Hypothalamus (tissue), 51 donors: ENCODE measurements at regions not wholly inside any gene's neighbourhood (a gene's known extent, or its start where the extent isn't known, plus 50 kb on each side); places are given as distances from the start of the nearest gene placed in this dataset.
A peak's percentile ranks its signal among the peaks of the same experiment; 100 is the strongest.

ENCODE experiments used
- DNase-seq, 51 donors: peaks; one replicate each; lab custom pipeline; 2025; lab: John Stamatoyannopoulos, UW

DNA sequence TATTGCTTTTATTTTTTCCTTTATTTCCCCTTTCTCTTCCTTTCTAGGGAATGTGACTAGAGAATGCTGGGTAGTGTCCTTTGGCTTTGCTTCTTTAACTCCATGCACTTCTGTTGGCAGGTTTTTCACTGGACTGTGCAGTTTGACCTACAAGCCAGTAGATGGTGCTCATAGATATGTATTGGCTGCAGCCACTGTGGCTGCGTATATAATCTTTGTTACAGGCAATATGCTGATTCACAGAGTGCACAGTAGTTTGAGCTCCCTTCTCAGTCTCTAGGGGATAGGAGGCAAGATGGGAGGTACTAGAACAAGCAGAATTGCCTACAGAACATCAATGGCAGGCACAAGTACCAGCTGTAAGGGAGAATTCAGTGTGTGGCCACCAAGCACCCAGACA is 503.5 kb downstream of the LRFN5 start:
- no peak for DNase-seq

DNA sequence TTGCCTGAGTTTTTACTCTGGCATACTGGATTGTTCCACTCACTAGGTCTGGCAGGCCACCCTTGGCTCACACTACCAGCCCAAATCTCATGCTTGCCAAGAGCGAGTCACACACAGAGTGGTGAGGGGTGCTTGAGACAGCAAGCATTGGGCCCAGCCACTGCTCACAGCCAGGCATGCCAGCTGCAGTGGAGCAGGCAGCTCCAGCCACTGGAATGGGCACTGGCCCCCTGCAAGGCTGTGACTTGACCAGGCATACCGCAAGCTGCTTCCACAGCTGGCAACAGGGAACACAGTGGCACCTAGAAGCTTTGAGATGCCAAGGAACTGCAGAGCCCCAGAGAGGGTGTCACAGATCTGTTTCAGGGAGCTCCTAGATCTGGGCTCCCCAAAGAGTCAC is 488.5 kb downstream of the LRFN5 start:
- no peak for DNase-seq

DNA sequence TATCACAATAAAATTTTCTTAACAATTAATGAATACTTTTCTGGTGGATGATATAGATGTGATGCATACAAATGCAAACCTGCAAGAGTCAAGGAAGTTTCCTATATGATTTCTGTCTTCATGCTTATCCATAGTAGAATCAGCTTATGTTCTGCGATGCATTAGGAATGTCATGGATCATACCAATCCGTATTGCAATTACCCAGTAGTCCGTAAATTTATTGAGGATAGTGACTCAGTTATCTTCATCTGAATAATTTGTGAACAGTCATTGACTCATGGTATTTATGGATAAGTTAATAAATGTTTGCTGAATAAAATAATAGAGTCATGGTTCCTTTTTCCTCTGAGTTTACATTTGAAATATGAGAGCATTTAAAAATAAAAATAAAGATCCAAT is 483.4 kb downstream of the LRFN5 start:
- DNase-seq = no peak

DNA sequence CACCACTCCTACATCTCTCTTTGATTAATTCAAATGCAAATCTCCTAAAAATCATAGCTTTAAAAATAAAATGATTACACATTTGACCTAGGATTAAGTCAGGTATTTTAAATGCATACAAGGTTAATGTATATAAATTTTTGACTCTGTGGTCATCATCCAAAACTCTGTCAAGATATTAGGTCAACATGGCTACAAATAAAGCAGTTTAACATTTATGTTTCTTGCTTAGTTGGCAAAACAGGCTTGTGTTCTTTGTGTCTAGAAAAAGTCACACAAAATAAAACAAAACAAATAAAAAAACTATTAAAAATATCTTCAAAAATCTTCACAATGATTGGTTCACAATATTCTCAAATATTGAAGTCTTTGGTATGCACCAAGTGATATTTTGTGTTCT is 473.2 kb downstream of the LRFN5 start:
- DNase-seq = no peak

DNA sequence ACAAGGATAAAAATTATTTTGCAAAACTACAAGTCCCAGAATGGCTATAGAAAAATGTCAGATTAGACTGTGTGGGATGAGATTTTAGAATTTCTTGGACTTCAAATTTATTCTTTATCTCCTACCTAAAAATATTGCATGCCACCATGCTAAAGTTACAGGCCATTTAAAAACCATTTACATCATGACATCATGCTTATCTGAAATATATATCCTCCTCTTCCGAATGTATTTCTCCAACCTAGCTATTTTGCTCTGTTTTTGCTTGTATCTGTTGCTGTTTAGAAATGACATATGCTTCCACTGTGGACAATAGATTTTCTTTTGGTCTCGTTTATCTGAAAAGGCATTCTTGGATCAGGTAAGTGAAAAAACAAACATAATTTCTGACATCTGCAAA is 471.7 kb downstream of the LRFN5 start:
- DNase-seq = no peak

DNA sequence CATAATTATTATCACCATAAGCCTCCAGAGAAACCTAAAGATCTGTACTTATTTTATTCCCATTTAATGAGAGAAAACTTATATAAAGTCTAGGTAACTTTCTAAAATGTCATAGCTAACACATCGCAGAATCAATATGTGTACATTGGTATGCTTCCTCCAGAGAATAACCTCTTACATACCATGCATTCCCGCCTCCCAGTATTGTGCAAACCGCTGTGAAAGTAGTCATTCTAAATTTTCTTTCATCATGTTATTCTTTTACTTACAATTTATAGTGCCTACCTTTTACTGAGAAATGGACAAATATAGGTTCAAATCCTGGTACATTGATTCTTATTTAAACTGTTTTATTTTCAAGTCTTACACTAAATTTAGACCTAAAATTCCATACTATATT is 463.4 kb downstream of the LRFN5 start:
- DNase-seq = no peak

DNA sequence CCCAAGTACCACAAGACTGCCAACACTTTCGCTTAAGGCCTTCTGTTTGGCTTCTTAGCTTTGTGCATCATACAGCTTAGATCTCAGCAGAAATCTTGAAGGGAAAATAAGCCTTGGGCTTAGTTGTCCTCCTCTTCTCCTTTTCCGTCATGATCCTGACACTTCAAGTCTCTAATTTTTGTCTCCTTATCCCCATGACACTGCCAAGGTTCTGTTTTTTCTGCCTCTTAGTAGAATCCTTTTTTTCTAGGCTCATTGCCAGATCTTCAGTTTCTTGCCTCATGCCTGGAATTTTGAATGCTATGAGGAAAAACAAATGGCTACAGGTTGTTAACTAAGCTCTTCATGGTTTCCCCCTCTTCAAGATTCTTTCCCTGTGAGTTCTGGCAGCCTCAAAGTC is 450.4 kb downstream of the LRFN5 start:
- DNase-seq = no peak

DNA sequence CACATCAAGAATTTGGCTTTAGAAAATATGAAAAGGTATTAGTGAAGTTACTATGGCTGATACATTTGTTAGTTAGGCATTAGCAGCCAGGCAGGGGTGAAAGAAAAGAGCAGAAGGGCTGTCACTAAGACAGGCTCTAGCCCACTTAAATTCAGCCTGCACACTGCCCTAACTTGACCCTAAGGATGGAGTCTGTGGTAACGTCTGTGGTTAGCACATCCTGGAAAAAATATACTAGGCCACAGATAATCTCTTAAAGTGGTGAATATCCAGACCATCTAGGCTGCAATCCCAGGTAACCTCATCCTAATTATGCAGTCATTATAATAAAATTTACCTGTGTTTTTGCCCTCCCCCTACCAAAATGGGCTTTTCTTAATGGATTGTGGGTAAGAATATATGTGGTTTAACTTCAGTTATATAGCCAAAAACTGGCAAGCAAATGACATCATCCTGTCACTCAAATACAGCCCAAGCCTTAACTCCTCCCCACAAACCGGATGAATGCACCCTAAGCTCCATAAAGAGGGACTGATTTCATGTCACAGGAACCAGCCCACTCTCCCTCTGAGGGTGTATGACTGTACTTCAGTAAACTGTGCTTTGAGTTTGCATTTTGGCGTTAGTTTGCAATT is 440.9 kb downstream of the LRFN5 start:
- DNase-seq = no peak

DNA sequence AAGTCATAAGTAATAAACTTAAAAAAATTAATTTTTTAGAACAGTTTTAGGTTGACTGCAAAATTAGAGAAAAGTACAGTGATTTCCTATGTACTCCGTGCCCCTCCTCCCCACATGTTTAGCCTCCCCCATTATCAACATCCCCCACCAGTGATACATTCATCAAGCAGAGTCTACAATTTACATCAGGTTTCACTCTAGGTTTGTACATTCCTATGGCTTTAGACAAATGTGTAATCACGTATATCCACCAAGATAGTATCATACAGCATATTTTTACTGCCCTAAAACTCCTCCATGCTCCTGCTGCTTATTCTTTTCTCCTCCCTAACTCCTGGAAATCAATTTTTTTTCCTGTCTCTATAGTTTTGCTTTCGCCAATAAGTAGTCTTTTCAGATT is 438.7 kb downstream of the LRFN5 start:
- DNase-seq = no peak

DNA sequence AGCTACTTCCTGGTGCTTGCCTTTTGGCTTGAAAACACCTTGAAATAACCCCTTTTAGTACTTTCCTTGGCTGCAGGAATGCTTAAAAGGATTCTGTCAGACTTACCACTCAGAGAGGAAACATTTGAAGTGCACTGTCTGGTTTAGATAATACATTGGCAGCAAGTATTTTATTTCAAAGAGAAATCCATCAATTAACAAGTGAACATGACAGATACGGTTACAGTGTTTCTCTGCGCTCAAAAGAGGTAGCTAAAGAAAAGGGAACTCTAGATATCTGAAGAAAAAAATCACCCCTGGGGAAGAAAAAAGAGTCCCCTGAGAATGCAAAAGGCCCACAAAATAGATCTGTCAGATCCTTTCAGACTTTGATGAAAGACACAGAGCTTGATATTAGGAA is 421.9 kb downstream of the LRFN5 start:
- no peak for DNase-seq

DNA sequence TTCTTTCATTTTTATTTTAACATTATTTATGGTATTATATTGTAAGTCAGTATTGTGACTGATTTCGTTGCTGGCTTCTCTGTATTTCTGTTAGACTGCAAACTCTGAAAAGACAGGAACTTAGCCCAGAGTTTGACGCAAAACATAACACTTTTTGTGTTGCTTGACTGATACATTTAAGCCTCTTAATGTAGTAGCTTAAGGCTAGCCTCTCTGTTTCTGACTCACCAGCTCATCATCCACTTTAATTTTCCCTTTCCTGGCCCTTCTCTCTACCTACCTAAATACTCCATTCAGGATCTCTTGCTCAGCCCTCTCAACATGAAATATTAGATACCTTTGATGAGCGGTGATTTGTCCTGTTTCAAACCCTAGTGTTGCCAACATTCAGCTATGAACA is 420.6 kb downstream of the LRFN5 start:
- no peak for DNase-seq

DNA sequence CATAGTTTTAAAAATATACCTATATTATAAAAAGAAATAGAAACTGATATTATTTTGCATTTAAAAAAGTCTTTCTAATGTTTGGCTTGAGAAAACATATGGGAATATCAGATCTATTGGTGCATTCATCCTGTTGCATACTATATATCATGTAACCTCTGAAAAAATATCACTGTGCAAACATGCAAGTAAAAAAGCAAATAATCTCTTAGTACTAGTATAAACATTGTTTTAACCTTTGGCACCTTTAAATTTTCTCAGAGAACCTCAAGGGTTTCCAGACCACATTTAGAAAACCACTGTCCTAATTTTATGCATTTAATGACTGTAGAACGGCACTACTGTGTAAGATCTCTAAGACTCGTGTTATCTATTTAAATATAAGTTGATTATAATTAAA is 416.8 kb downstream of the LRFN5 start:
- DNase-seq = no peak

DNA sequence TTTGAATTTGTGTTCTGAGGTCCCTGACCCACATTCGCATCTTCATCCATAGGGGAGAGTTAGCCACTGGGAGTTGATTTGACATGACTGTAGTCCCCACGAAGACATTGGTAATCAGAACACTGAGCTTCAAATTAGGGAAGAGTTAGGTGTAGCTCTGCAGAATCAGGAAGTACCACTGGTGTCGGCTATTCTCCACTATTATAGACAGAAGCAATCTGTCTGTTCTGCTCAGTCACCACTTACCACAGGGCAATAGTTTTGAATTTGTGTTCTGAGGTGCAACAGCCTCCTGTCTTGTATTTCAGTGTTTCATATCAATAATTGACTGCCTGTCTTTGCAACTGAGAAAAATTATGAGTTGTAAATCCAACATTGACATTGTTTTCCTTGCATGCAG is 407.6 kb downstream of the LRFN5 start:
- no peak for DNase-seq

DNA sequence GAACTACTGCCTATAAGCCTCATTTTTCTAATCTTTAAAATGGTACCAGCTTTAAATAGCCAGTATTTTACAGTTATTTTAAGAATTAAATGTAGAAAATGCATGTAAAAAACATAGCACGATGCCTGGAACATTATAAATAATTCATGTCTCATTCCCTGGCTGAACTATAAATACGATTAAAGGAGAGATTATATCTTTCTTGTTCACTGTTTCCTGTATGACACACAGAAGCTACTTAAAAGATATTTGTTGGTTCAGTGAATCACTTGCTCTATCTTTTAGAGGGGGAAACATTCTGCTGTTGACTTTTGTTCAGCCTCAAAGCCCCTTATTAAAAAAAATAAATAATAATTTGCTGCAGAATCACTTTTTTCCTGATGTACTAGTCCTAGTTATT is 406.9 kb downstream of the LRFN5 start:
- DNase-seq = no peak

DNA sequence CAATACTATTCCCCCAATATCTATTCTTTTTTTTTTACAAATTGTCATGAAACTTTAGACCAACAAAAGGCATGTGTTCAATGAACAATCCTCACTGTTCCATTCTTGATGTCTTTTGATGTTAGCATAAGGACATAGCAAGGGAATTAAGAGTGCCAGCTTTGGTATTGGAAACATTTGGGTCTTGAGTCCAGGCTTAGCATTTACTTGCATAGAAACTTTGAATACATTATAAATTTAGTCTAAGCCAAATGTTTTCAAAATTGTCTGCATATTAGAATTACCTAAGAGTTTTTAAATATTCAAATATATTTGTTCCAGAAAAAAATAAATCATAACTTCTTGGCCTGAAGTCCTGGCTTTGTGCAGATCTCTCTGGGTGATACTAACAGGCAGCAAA is 406.5 kb downstream of the LRFN5 start:
- DNase-seq = no peak

DNA sequence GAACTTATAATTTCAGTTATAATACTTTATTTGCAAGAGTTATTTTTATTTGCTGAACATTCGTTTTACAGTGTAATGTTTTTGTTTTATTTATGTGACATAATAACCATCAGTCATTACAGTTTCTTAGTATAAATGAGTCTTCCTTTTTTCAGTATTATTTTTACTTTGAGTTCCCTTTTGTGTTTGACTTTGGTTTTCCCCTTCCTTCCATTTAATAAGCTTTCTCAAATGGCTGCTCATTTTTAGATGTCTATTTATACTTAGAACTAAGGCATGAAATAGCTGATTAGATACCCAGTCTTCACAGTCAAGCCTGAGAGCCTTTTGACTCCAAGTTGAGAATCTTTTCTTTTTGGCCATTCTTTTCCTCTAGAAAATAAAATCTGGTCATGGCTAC is 404.5 kb downstream of the LRFN5 start:
- DNase-seq = no peak

DNA sequence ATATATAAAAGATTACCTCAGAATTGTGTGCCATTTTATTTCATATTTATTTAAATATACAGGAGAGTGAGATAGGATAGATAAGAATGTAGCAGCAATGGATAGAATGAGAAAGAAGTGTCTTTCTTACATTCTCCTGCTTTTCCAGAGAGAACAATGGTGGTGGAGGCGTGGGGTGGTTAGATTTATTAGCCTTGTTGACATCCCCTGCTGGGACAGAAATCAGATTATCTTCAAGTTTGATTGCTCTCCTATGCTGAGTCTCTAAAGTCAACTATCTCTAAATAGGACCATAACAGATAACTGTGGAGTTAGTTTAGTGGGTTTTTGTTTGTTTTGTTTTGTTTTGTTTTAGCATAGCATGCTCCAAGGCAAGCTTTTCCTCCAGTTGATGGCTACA is 397.6 kb downstream of the LRFN5 start:
- DNase-seq = no peak

DNA sequence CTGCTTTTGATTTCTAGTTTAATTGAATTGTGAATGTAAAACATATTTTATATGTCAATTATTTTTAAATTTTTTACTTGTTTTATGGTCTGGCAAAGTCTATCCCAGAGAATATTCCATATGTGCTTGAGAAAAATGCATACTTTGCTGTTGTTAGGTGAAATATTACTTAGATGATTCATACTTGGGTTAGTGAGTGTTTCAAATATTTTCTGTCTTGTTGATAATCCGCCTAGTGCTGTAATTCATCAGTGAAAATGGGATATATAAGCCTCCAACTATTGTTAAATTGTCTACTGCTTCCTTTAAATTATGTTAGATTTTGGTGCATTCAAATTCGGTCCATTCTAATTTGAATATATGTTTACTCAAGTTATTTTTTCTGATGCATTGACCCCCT is 395.5 kb downstream of the LRFN5 start:
- no peak for DNase-seq

DNA sequence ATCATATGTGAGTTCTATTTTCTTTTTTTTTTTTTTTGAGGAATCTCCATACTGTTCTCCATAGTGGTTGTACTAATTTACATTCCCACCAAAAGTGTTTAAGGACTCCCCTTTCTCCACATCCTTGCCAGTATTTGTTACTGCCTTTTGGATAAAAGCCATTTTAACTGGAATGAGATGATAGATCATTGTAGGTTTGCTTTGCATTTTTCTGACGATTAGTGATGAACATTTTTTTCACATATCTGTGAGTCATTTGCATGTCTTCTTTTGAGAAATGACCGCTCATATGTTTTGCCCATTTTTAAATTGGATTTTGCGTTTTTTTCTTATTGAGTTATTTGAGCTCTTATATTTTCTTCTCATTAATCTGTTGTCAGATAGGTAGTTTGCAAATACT is 394.8 kb downstream of the LRFN5 start:
- no peak for DNase-seq

DNA sequence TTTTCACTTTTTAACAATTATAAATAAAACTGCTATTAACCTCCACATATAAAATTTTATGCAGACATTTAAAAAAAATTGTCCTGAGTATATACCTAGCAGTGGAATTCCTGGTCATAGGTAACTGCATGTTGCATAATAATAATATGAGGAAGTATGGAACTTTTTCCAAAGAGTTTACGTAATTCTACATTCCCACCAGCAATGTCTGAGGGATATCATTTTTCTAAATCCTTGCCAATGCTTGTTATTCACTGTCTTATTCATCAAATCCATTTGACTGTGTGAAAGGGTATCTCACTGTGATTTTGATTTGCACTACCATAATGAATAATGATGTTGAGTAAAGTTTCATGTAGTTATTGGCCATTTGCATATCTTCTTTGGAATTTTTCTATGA is 393.8 kb downstream of the LRFN5 start:
- no peak for DNase-seq

DNA sequence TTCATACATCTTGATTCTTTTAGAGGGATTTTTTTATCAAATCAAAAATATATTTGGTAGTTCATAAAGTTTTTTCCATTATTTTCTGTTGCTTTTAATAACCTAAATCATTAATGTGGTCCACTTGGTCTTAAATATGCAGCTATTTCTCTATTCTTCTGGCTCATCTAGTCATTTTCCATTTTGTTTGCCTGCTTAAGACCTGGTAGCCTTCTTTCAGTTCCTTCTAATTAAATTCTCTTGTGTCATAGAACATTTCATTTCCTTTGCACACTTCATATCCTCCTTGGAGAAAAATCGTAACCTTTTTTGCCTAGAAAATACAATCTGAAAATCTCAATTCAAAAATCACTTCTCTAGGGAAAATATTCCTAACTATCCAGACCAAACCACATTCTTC is 387.0 kb downstream of the LRFN5 start:
- DNase-seq = no peak

DNA sequence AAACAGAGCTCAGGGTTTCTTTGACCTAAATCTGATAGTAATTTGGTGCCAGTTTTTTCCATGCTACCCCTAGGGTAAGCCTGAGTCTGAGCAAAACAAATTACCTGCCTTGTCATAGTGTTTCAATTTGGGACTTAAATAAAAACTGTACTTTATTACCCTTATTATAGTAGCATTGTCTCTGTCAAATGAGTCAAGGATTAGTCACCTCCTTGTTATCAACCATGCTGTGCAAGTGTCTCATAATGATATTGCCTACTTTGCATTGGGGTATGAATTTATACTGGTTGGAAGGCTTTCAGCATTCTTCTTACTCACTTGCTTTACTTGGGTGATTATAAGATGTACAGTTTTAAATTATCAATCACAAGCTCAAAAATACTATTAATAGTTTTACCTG is 380.0 kb downstream of the LRFN5 start:
- DNase-seq = peak in 1 of 51 donors; percentile 5

DNA sequence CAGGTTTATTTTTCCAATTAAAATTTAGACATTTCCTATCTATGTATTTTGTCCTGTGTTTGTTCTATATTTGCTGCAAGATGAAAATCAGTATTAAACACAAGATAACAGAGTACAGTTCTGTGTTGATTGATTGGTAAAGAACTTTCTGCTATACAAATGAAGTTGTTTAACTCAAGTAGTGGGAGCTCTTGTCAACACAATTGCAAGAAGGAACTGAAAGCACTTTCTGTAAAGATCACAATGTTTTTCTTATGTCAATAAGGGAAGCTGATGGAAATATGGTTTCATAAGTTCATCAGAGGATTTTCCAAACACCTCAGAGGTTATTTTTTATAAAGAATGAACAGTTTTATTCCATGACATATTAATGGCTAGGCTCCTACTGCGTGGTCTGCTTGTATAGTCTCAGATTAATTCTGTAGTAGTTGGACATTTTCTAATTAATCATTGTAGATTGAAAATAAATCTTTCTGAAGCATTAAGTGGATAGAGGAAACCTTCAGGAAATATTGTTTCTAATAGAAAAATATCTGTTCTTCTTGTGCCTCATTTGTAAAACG is 379.5 kb downstream of the LRFN5 start:
- no peak for DNase-seq
